ENCODE measurements at regions not wholly inside any gene's neighbourhood (a gene's known extent, or its start where the extent isn't known, plus 50 kb on each side); places are given as distances from the start of the nearest gene placed in this dataset.

GRCh38 chr18:55932675-55933074 is 344.7 kb upstream of the TCF4 start:
- TF ChIP-seq POLR2AphosphoS5 (IDR thresholded peaks at IDR 0.05; ENCODE audit: low read depth, low read length): no peak
- TF ChIP-seq REST (IDR thresholded peaks at IDR 0.05; ENCODE audit: insufficient read depth in 1 of 2, low read depth in 2 of 2, low read length in 2 of 2): no peak
- TF ChIP-seq TAF1 (IDR thresholded peaks at IDR 0.05; ENCODE audit: borderline replicate concordance, insufficient read depth, low read length): no peak
- no peak for TF ChIP-seq SIN3A (IDR thresholded peaks at IDR 0.05; ENCODE audit: borderline replicate concordance, insufficient read depth, low read length)

Measured in PFSK-1 (cell line).